CD14-positive monocyte (primary cell): ENCODE measurements at regions not wholly inside any gene's neighbourhood (a gene's known extent, or its start where the extent isn't known, plus 50 kb on each side); places are given as distances from the start of the nearest gene placed in this dataset.

Source experiments
- DNase-seq, 3 donors: peaks; one replicate each; pipeline ENCODE4 v3.0.0-alpha.2; 2011 to 2022
- H2AFZ ChIP-seq: 2 replicates; pipeline ENCODE4 v1.6.0; 2012; ENCODE audit warnings: mild to moderate bottlenecking, low read depth, low read length, inconsistent platforms; ENCODE audit not compliant: insufficient read depth, poor library complexity, severe bottlenecking
- H3K27ac ChIP-seq, 2 donors: 1 replicate in 1 of 2; 2 replicates in 1 of 2; pipeline ENCODE4 v1.5.1; 2012 to 2013; ENCODE audit warnings: low read length in 2 of 2, control low read depth in 1 of 2, inconsistent platforms in 1 of 2, low read depth in 1 of 2, mild to moderate bottlenecking in 1 of 2
- H3K27me3 ChIP-seq, 2 donors: one replicate each; pipeline versions ENCODE4 v1.6.0 to v1.6.1; 2011 to 2013; ENCODE audit warnings: low read length in 2 of 2; ENCODE audit not compliant: control insufficient read depth in 2 of 2, insufficient read depth in 2 of 2
- H3K36me3 ChIP-seq, 2 donors: replicated peaks in 1 of 2; 1 replicate in 1 of 2; 2 replicates in 1 of 2; pipeline versions ENCODE4 v1.5.1 to v1.6.1; 2012 to 2013; ENCODE audit warnings: low read length in 2 of 2, control low read depth in 1 of 2, inconsistent platforms in 1 of 2, mild to moderate bottlenecking in 1 of 2; ENCODE audit not compliant: insufficient read depth in 2 of 2, control insufficient read depth in 1 of 2
- H3K4me1 ChIP-seq, 2 donors: 1 replicate in 1 of 2; 2 replicates in 1 of 2; pipeline versions ENCODE4 v1.5.1 to v1.6.1; 2012 to 2013; ENCODE audit warnings: low read length in 2 of 2, control low read depth in 1 of 2, inconsistent platforms in 1 of 2, mild to moderate bottlenecking in 1 of 2, moderate library complexity in 1 of 2; ENCODE audit not compliant: insufficient read depth in 2 of 2, control insufficient read depth in 1 of 2
- H3K4me2 ChIP-seq: replicated peaks from 2 replicates; pipeline ENCODE3; 2012; ENCODE audit warnings: low read length, moderate library complexity, mild to moderate bottlenecking; ENCODE audit not compliant: poor library complexity, severe bottlenecking; ENCODE audit errors: extremely low read depth
- H3K4me3 ChIP-seq, 3 experiments: fragments of 200-600 bp in 1 of 3; sonication (generic) in 1 of 3; replicated peaks in 1 of 3; 1 replicate in 2 of 3; 2 replicates in 1 of 3; pipeline ENCODE4 v1.5.1; 2011 to 2013; ENCODE audit warnings: low read length in 3 of 3, mild to moderate bottlenecking in 3 of 3, control low read depth in 2 of 3, low read depth in 2 of 3, inconsistent platforms in 1 of 3, moderate library complexity in 1 of 3
- H3K79me2 ChIP-seq: 2 replicates; pipeline ENCODE4 v1.6.0; 2012; ENCODE audit warnings: mild to moderate bottlenecking, control low read depth, inconsistent platforms, low read length, moderate library complexity; ENCODE audit not compliant: insufficient read depth
- H3K9ac ChIP-seq: 2 replicates; pipeline ENCODE4 v1.6.0; 2017; ENCODE audit warnings: low read length, mild to moderate bottlenecking; ENCODE audit not compliant: insufficient read depth, poor library complexity, severe bottlenecking
- H3K9me3 ChIP-seq, 2 donors: replicated peaks in 1 of 2; 1 replicate in 1 of 2; 2 replicates in 1 of 2; pipeline versions ENCODE4 v1.5.1 to v1.6.1; 2012 to 2013; ENCODE audit warnings: low read length in 2 of 2, control low read depth in 1 of 2; ENCODE audit not compliant: control insufficient read depth in 1 of 2, insufficient read depth in 1 of 2
- H4K20me1 ChIP-seq: 2 replicates; pipeline ENCODE4 v1.6.0; 2012; ENCODE audit warnings: mild to moderate bottlenecking, low read length, control low read depth, moderate library complexity; ENCODE audit not compliant: insufficient read depth
- H3K27ac Mint-ChIP-seq, 7 donors: one replicate each; pipeline ENCODE4 v1.8.0; 2020; ENCODE audit warnings: mild to moderate bottlenecking in 7 of 7, mixed read lengths in 7 of 7, moderate library complexity in 6 of 7, inconsistent platforms in 2 of 7
- H3K27me3 Mint-ChIP-seq, 3 donors: one replicate each; pipeline ENCODE4 v1.8.0; 2021 to 2022; ENCODE audit warnings: low read depth in 3 of 3, mild to moderate bottlenecking in 3 of 3, mixed read lengths in 3 of 3, moderate library complexity in 3 of 3, inconsistent platforms in 1 of 3
- H3K36me3 Mint-ChIP-seq, 2 donors: one replicate each; pipeline ENCODE4 v1.8.0; 2020; ENCODE audit warnings: mixed read lengths in 2 of 2, inconsistent platforms in 1 of 2, mild to moderate bottlenecking in 1 of 2
- H3K4me1 Mint-ChIP-seq: one replicate; pipeline ENCODE4 v1.8.0; 2020; ENCODE audit warnings: mild to moderate bottlenecking, mixed read lengths
- H3K4me3 Mint-ChIP-seq, 2 donors: one replicate each; pipeline ENCODE4 v1.8.0; 2020; ENCODE audit warnings: mild to moderate bottlenecking in 2 of 2, mixed read lengths in 2 of 2, moderate library complexity in 1 of 2
- H3K9me3 Mint-ChIP-seq, 7 donors: one replicate each; pipeline ENCODE4 v1.8.0; 2020 to 2022; ENCODE audit warnings: mixed read lengths in 7 of 7, mild to moderate bottlenecking in 6 of 7, moderate library complexity in 6 of 7, inconsistent platforms in 2 of 7
- CTCF ChIP-seq: fragments of 200-600 bp; IDR thresholded peaks from one replicate; pipeline ENCODE4 v1.8.0; 2022; ENCODE audit warnings: antibody characterized with exemption, mild to moderate bottlenecking
- WGBS: methylation state at CpG from one replicate; pipeline ENCODE4 v1.1.5; 2013; ENCODE audit warnings: missing lambda C conversion rate; ENCODE audit not compliant: insufficient coverage; 5-methylcytosine and 5-hydroxymethylcytosine counted together
- intact Hi-C, 2 donors: fragments of 100-400 bp; cut with micrococcal nuclease; formaldehyde crosslinking; loops; one replicate each; pipeline versions ENCODE4 v1.15.0 to v1.15.1; 2023

DNA sequence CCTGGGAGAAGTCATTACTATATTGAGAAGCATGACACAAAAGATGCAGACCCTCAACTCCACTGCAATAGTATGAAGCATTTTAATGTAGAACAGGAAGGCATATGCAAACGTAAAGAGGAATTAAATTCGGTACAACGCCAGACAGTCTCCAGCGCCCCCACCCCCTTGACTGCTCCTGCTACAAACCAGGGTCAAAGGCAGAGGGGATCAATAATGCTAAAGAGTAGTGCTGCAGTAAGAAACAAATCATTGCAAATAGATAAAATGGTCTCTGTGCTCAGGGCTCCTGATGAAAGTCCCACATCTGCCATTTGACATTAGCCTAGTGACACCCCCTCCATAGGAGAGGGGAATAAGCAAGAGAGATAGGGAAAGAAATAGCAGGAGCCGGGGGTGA, 164.9 kb upstream of the BLID start:
- no peak overlapping the region for H3K9ac ChIP-seq
- Mint-ChIP-seq H3K36me3 (no peaks in the 10 kb centered on the region), H3K4me1 (peaks cover 2% of the 10 kb centered on the region), H3K27ac (no peak overlapping the region), H3K27me3 (peaks cover 0 to 3% (median 0%) of the 10 kb centered on the region in 3 donors), H3K4me3 (no peak overlapping the region), H3K9me3 (peaks cover 0 to 2% (median 0%) of the 10 kb centered on the region in 7 donors)
- no peak for DNase-seq
- H3K9me3 ChIP-seq, result no peaks in the 10 kb centered on the region
- no peaks in the 10 kb centered on the region for H3K27me3 ChIP-seq
- no peak overlapping the region for H3K4me2 ChIP-seq
- no peaks in the 10 kb centered on the region for H3K36me3 ChIP-seq
- no peak overlapping the region for H2AFZ ChIP-seq
- no CpG with 5 or more reads among the region's 5 CpGs for WGBS
- no peak overlapping the region for H3K27ac ChIP-seq
- no peaks in the 10 kb centered on the region for H3K79me2 ChIP-seq
- no peak for TF ChIP-seq CTCF
- H4K20me1 ChIP-seq, result no peaks in the 10 kb centered on the region
- intact Hi-C loops, result no loop called here
- H3K4me1 ChIP-seq, result no peaks in the 10 kb centered on the region
- H3K4me3 ChIP-seq, result no peak overlapping the region

GRCh38 chr11:122279194-122279593, 163.2 kb upstream of the BLID start:
- no peak overlapping the region for H3K4me3 ChIP-seq
- no peak overlapping the region for H2AFZ ChIP-seq
- no peak for DNase-seq
- peaks cover 0 to 2% (median 0%) of the 10 kb centered on the region in 7 donors for H3K9me3 Mint-ChIP-seq
- H3K36me3 Mint-ChIP-seq, result no peaks in the 10 kb centered on the region
- no peaks in the 10 kb centered on the region for H3K36me3 ChIP-seq
- no peak overlapping the region for H3K27ac ChIP-seq
- intact Hi-C loops, result no loop called here
- H3K79me2 ChIP-seq, result no peaks in the 10 kb centered on the region
- H3K9ac ChIP-seq, result no peak overlapping the region
- no peak overlapping the region for H3K27ac Mint-ChIP-seq
- peaks cover 2% of the 10 kb centered on the region for H3K4me1 Mint-ChIP-seq
- H3K9me3 ChIP-seq, result no peaks in the 10 kb centered on the region
- H3K4me2 ChIP-seq, result no peak overlapping the region
- H4K20me1 ChIP-seq, result no peaks in the 10 kb centered on the region
- H3K27me3 Mint-ChIP-seq, result peaks cover 0 to 2% (median 0%) of the 10 kb centered on the region in 3 donors
- H3K4me3 Mint-ChIP-seq, result no peak overlapping the region
- no peaks in the 10 kb centered on the region for H3K27me3 ChIP-seq
- H3K4me1 ChIP-seq, result no peaks in the 10 kb centered on the region
- TF ChIP-seq CTCF, result no peak
